ENCODE measurements at regions not wholly inside any gene's neighbourhood (a gene's known extent, or its start where the extent isn't known, plus 50 kb on each side); places are given as distances from the start of the nearest gene placed in this dataset.

GRCh38 chr22:48694296-48694883 is 1133.3 kb downstream of the BRD1 start:
- TF ChIP-seq, protein P1, sequence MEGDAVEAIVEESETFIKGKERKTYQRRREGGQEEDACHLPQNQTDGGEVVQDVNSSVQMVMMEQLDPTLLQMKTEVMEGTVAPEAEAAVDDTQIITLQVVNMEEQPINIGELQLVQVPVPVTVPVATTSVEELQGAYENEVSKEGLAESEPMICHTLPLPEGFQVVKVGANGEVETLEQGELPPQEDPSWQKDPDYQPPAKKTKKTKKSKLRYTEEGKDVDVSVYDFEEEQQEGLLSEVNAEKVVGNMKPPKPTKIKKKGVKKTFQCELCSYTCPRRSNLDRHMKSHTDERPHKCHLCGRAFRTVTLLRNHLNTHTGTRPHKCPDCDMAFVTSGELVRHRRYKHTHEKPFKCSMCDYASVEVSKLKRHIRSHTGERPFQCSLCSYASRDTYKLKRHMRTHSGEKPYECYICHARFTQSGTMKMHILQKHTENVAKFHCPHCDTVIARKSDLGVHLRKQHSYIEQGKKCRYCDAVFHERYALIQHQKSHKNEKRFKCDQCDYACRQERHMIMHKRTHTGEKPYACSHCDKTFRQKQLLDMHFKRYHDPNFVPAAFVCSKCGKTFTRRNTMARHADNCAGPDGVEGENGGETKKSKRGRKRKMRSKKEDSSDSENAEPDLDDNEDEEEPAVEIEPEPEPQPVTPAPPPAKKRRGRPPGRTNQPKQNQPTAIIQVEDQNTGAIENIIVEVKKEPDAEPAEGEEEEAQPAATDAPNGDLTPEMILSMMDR (IDR thresholded peaks at IDR 0.05) = no peak
- no peak for DNase-seq (ENCODE audit: low spot score)
- Histone ChIP-seq H3K27ac (peak overlapping the region in 1 of 2 donors; percentile 22), H3K4me3 (no peak overlapping the region)

- TF ChIP-seq, protein P1 (IDR thresholded peaks at IDR 0.05) = no peak
- DNase-seq (ENCODE audit: low spot score) = no peak
- H3K4me3 ChIP-seq = no peak overlapping the region
- H3K27ac ChIP-seq = peak overlapping the region in 1 of 2 donors; percentile 3
Measured at GRCh38 chr22:48693377-48694135, 1134.1 kb downstream of the BRD1 start.

DNA sequence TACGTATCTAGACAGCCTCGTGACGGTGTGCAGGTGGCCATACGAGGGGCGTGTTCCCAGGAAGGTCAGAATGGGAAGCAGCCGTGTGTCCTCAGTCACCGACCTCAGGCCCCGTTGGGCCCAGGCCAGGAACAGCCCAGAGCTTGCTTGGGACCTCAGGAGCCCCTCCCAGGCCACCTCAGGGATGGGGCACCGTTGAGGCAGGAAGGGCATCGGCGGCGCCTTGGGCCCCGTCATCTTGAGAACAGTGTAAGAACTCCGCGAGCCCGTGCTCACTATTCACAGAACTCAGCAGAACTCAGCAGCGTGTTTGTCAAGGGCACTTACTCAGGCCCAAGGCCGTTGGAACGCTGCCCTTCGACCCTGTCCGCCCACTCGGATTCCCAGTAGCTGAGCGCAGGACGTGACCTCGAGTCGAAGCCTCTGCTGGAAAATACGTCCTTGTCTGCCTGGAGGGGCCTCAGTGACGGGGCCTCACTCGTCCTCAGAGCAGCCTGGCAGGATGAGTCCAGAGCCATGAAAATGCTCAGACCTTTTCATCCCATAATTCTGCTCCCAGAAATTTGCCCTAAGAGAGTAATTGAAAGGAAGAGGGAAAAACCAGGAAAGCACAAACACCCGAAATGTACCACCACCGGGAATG is 1134.8 kb downstream of the BRD1 start:
- H3K27ac ChIP-seq = no peak overlapping the region

GRCh38 chr22:48691431-48691851 is 1136.2 kb downstream of the BRD1 start:
- Histone ChIP-seq H3K4me3 (no peak overlapping the region), H3K27ac (no peak overlapping the region)
- DNase-seq (ENCODE audit: low spot score) = no peak
- TF ChIP-seq, protein P1 (IDR thresholded peaks at IDR 0.05) = no peak

More for the DNA sequence above, 1134.8 kb downstream of the BRD1 start:
- no peak for DNase-seq (ENCODE audit: low spot score)
- TF ChIP-seq, protein P1 (IDR thresholded peaks at IDR 0.05) = no peak
- no peak overlapping the region for H3K4me3 ChIP-seq

DNA sequence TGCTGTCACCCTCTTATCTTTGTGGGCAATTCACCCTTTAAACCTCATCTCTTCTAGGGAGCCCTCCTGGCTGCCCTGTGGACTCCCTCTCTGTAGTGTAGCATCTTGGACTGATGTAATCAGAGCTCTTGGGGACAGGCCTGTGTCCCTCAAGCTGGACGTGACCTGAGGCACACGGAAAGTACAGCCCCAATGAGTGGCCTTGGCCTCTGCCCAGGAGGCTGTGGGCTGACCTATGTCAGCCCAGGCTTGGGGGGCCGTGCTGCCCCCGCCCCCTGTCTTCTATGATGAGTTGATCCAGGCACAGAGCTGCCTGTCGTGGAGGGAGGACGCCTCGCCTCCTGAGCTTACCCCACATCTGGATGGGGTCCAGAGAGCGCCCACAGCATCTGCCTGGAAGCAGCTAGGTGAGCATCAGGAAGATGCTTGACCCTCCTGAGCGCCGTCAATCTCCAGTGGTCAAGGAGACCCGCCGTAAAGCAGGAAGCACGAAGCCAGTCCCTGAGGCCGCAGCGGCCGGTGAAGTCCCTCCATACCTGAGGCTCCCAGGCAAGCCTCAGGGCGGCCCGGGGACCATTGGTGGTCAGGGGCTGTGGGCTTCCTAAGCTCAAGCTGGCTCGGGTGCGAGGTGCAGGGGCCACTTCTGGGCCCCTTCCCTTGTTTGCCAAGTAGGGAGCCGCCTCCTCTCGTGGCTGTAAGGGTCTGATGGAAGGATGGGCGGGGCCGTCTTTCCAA is 1136.9 kb downstream of the BRD1 start:
- no peak for DNase-seq (ENCODE audit: low spot score)
- TF ChIP-seq, protein P1 (IDR thresholded peaks at IDR 0.05) = no peak
- H3K4me3 ChIP-seq = no peak overlapping the region
- no peak overlapping the region for H3K27ac ChIP-seq

GRCh38 chr22:48689206-48689605 is 1138.5 kb downstream of the BRD1 start:
- no peak for DNase-seq (ENCODE audit: low spot score)
- TF ChIP-seq, protein P1 (IDR thresholded peaks at IDR 0.05) = no peak
- Histone ChIP-seq H3K4me3 (no peak overlapping the region), H3K27ac (no peak overlapping the region)
